ENCODE measurements at regions not wholly inside any gene's neighbourhood (a gene's known extent, or its start where the extent isn't known, plus 50 kb on each side); places are given as distances from the start of the nearest gene placed in this dataset.

DNA sequence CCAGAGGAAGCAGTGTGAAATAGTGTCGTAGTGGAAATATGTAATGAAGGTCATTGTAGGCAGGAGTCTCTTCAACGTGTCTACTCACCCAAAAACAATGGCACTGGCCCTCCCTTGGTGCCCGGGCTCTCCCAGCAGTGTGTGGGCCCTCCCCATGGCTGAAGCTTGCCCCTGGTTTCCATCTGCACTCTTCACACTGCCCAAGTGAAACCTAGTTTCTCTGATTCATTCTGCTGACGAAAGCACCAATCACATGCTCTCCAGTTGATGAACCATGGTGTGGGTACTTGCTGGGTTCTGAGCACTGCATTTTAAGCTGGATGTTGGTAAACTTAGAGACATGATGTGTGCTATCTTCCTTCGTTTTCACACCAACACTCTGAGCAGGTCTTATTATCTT lies 61.0 kb upstream of the AGBL1 start:
- Histone ChIP-seq H3K27ac (ENCODE audit: low read depth, low read length) (no peak overlapping the region), H3K4me3 (ENCODE audit: low read length) (no peak overlapping the region), H3K4me2 (ENCODE audit: low read length) (no peak overlapping the region), H3K4me1 (ENCODE audit: control insufficient read depth, low read length) (no peaks in the 10 kb centered on the region), H3K27me3 (ENCODE audit: control insufficient read depth, low read length) (no peaks in the 10 kb centered on the region), H4K20me1 (ENCODE audit: control insufficient read depth, insufficient read depth, low read depth, low read length) (no peaks in the 10 kb centered on the region), H3K9me2 (replicated peaks; ENCODE audit: control insufficient read depth, low read length) (no peaks in the 10 kb centered on the region), H3K9me3 (ENCODE audit: control insufficient read depth, insufficient read depth, low read length) (no peaks in the 10 kb centered on the region), H3F3A (ENCODE audit: control insufficient read depth, insufficient read depth) (no peaks in the 10 kb centered on the region), H3K36me3 (ENCODE audit: control insufficient read depth, low read length) (no peaks in the 10 kb centered on the region), H3K79me2 (ENCODE audit: control insufficient read depth, low read length) (no peaks in the 10 kb centered on the region)
- no peak for TF ChIP-seq EZH2phosphoT487 (IDR thresholded peaks at IDR 0.05; ENCODE audit: borderline replicate concordance, low read length)
- TF ChIP-seq, protein P1, sequence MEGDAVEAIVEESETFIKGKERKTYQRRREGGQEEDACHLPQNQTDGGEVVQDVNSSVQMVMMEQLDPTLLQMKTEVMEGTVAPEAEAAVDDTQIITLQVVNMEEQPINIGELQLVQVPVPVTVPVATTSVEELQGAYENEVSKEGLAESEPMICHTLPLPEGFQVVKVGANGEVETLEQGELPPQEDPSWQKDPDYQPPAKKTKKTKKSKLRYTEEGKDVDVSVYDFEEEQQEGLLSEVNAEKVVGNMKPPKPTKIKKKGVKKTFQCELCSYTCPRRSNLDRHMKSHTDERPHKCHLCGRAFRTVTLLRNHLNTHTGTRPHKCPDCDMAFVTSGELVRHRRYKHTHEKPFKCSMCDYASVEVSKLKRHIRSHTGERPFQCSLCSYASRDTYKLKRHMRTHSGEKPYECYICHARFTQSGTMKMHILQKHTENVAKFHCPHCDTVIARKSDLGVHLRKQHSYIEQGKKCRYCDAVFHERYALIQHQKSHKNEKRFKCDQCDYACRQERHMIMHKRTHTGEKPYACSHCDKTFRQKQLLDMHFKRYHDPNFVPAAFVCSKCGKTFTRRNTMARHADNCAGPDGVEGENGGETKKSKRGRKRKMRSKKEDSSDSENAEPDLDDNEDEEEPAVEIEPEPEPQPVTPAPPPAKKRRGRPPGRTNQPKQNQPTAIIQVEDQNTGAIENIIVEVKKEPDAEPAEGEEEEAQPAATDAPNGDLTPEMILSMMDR (IDR thresholded peaks at IDR 0.05; ENCODE audit: low read depth, low read length, poor library complexity, severe bottlenecking) = no peak

DNA sequence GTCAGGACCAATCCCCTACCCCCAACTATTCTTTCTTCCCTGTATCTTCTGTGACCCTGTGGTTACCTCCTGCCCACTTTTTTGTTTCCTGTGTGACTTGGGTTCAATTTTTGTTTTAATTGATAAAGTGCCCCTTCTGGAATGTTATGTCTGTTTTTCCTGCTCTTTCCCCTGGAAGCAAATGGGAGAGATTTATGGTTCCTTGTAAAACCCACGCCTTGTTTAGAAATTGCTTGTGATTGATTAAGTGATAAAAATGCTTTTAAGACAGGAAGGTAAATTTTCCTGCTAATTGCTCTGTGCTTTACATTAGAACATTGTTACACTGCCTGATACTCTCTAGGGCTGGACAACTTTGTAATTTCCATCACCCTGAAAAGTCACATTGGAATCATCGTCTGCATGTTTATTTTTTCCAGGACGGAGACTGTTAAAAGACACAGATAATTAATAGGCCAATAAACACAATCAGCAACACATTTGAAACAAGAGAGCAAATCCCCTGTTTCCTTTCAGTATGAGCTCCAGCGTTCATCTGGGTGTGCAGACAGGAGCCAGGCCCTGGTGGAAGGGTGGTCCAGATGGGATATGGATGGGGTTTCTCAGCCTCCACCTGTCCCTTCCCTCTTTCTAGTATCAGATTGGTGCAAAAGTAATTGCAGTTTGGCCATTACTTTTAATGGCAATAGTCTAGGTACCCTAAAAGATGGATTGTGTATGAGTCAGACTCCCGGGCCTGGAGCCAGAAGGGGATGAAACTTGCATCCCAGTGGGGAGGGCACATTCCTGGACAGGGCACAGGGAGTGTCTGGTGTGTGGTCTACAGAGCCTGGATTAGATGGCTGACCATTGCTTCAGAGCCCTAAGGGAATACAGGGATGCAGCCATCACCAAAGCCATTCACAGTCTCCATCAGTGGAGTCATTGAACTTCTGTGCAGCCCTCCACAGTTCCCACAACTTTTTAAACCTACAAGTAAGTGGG lies 58.1 kb upstream of the AGBL1 start:
- no peak overlapping the region for H3K27ac ChIP-seq (ENCODE audit: low read depth, low read length)

DNA sequence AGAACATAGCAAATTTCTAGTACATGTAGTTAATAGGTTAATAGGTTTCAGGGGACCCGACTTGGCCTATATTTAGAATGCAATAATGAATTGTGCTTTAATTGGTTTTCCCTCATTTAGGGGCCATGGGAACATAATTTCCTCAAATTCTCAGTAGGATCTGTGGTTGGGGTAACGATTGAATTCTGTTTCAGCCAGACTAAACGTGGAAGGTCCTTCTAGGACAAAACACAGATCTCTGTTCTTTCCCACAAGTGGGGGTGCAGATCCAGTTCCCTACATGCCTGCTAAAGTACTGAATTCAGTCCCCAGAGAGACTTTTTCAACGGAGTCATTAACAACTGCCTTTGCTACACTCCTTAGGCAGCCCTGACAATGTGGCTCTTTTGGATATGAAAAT lies 50.7 kb upstream of the AGBL1 start:
- no peaks in the 10 kb centered on the region for H4K20me1 ChIP-seq (ENCODE audit: control insufficient read depth, insufficient read depth, low read depth, low read length)
- no peak overlapping the region for H3K4me2 ChIP-seq (ENCODE audit: low read length)
- no peaks in the 10 kb centered on the region for H3K9me3 ChIP-seq (ENCODE audit: control insufficient read depth, insufficient read depth, low read length)
- H3K4me3 ChIP-seq (ENCODE audit: low read length) = no peak overlapping the region
- H3K27ac ChIP-seq (ENCODE audit: low read depth, low read length) = no peak overlapping the region
- no peaks in the 10 kb centered on the region for H3K9me2 ChIP-seq (replicated peaks; ENCODE audit: control insufficient read depth, low read length)
- TF ChIP-seq, protein P1 (IDR thresholded peaks at IDR 0.05; ENCODE audit: low read depth, low read length, poor library complexity, severe bottlenecking) = no peak
- TF ChIP-seq EZH2phosphoT487 (IDR thresholded peaks at IDR 0.05; ENCODE audit: borderline replicate concordance, low read length) = no peak
- H3K79me2 ChIP-seq (ENCODE audit: control insufficient read depth, low read length) = no peaks in the 10 kb centered on the region
- no peaks in the 10 kb centered on the region for H3K4me1 ChIP-seq (ENCODE audit: control insufficient read depth, low read length)
- H3K36me3 ChIP-seq (ENCODE audit: control insufficient read depth, low read length) = no peaks in the 10 kb centered on the region
- H3K27me3 ChIP-seq (ENCODE audit: control insufficient read depth, low read length) = no peaks in the 10 kb centered on the region; the same call in 1 of the 2 replicates
- no peaks in the 10 kb centered on the region for H3F3A ChIP-seq (ENCODE audit: control insufficient read depth, insufficient read depth)

More for the DNA sequence above, 58.1 kb upstream of the AGBL1 start:
- H3K9me3 ChIP-seq (ENCODE audit: control insufficient read depth, insufficient read depth, low read length) = no peaks in the 10 kb centered on the region
- no peak overlapping the region for H3K4me3 ChIP-seq (ENCODE audit: low read length)
- H3K9me2 ChIP-seq (replicated peaks; ENCODE audit: control insufficient read depth, low read length) = no peaks in the 10 kb centered on the region
- H3K27me3 ChIP-seq (ENCODE audit: control insufficient read depth, low read length) = no peaks in the 10 kb centered on the region; the same call in 1 of the 2 replicates
- TF ChIP-seq, protein P1 (IDR thresholded peaks at IDR 0.05; ENCODE audit: low read depth, low read length, poor library complexity, severe bottlenecking) = no peak
- no peak for TF ChIP-seq EZH2phosphoT487 (IDR thresholded peaks at IDR 0.05; ENCODE audit: borderline replicate concordance, low read length)
- H3K4me1 ChIP-seq (ENCODE audit: control insufficient read depth, low read length) = no peaks in the 10 kb centered on the region
- no peak overlapping the region for H3K4me2 ChIP-seq (ENCODE audit: low read length)
- no peaks in the 10 kb centered on the region for H3K36me3 ChIP-seq (ENCODE audit: control insufficient read depth, low read length)
- no peaks in the 10 kb centered on the region for H3K79me2 ChIP-seq (ENCODE audit: control insufficient read depth, low read length)
- H3F3A ChIP-seq (ENCODE audit: control insufficient read depth, insufficient read depth) = no peaks in the 10 kb centered on the region
- H4K20me1 ChIP-seq (ENCODE audit: control insufficient read depth, insufficient read depth, low read depth, low read length) = no peaks in the 10 kb centered on the region
